B cell (primary cell): ENCODE measurements at regions not wholly inside any gene's neighbourhood (a gene's known extent, or its start where the extent isn't known, plus 50 kb on each side); places are given as distances from the start of the nearest gene placed in this dataset.

ENCODE experiments used
- ATAC-seq: fragments of 200-7000 bp; cut with Tn5 transposase; one replicate; pipeline ENCODE4 v1.10.0; 2021; ENCODE audit warnings: low read depth, mild to moderate bottlenecking, moderate number of reproducible peaks, moderate library complexity
- CTCF ChIA-PET: fragments of 350-600 bp; sonication (Branson Sonifier 250); formaldehyde crosslinking; loops from one replicate; lab custom pipeline; 2021; ENCODE audit warnings: antibody characterized with exemption, inconsistent platforms; lab: Charles Lee
- POLR2A ChIA-PET: fragments of 350-600 bp; sonication (Branson Sonifier 250); formaldehyde crosslinking; loops from one replicate; lab custom pipeline; 2021; ENCODE audit warnings: antibody characterized with exemption; lab: Charles Lee
- DNase-seq: peaks from one replicate; pipeline ENCODE4 v3.0.0; 2013
- H2AFZ ChIP-seq: 2 replicates; pipeline ENCODE4 v1.6.1; 2012; ENCODE audit warnings: mild to moderate bottlenecking, low read depth, low read length; ENCODE audit not compliant: insufficient read depth, poor library complexity, severe bottlenecking
- H3K27ac ChIP-seq, 2 donors: 1 replicate in 1 of 2; 2 replicates in 1 of 2; pipeline ENCODE4 v1.5.1; 2012 to 2013; ENCODE audit warnings: low read length in 2 of 2, mild to moderate bottlenecking in 2 of 2, moderate library complexity in 1 of 2
- H3K27me3 ChIP-seq, 4 experiments: fragments of 200-600 bp in 1 of 4; sonication (generic) in 1 of 4; replicated peaks in 1 of 4; 1 replicate in 2 of 4; 2 replicates in 2 of 4; pipeline versions ENCODE4 v1.6.1 to v1.7.0; 2013 to 2016; ENCODE audit warnings: low read length in 3 of 4, mild to moderate bottlenecking in 2 of 4, mixed read lengths in 1 of 4, moderate library complexity in 1 of 4; ENCODE audit not compliant: insufficient read depth in 4 of 4, control insufficient read depth in 3 of 4; ENCODE audit errors: control extremely low read depth in 1 of 4
- H3K36me3 ChIP-seq, 2 experiments: replicated peaks in 1 of 2; 1 replicate in 1 of 2; 2 replicates in 1 of 2; pipeline versions ENCODE4 v1.6.1 to v1.7.1; 2013; ENCODE audit warnings: low read length in 1 of 2; ENCODE audit not compliant: insufficient read depth in 2 of 2, control insufficient read depth in 1 of 2; ENCODE audit errors: control extremely low read depth in 1 of 2, extremely low read depth in 1 of 2
- H3K4me1 ChIP-seq, 2 donors: fragments of 200-600 bp in 1 of 2; sonication (generic) in 1 of 2; 1 replicate in 1 of 2; 2 replicates in 1 of 2; pipeline versions ENCODE4 v1.5.1 to v1.6.1; 2013 to 2017; ENCODE audit warnings: low read length in 2 of 2; ENCODE audit not compliant: control insufficient read depth in 2 of 2, insufficient read depth in 2 of 2
- H3K4me2 ChIP-seq: replicated peaks from 2 replicates; pipeline ENCODE3; 2012; ENCODE audit warnings: mild to moderate bottlenecking, low read depth, low read length; ENCODE audit not compliant: poor library complexity, severe bottlenecking
- H3K4me3 ChIP-seq, 5 experiments: fragments of 200-600 bp in 1 of 5; sonication (generic) in 1 of 5; 1 replicate in 3 of 5; 2 replicates in 2 of 5; pipeline versions ENCODE4 v1.5.1 to v1.7.0; 2011 to 2016; ENCODE audit warnings: low read length in 4 of 5, mild to moderate bottlenecking in 4 of 5, low read depth in 2 of 5, control low read depth in 1 of 5, moderate library complexity in 1 of 5; ENCODE audit not compliant: insufficient read depth in 1 of 5; ENCODE audit errors: control extremely low read depth in 1 of 5, extremely low read depth in 1 of 5
- H3K79me2 ChIP-seq: fragments of 200-600 bp; sonication (generic); one replicate; pipeline ENCODE4 v1.6.0; 2016; ENCODE audit warnings: low read length; ENCODE audit not compliant: control insufficient read depth, insufficient read depth
- H3K9ac ChIP-seq: fragments of 200-600 bp; sonication (generic); 2 replicates; pipeline ENCODE4 v1.6.1; 2017; ENCODE audit warnings: mild to moderate bottlenecking, low read length, moderate library complexity
- H3K9me3 ChIP-seq, 3 donors: one replicate each; pipeline versions ENCODE4 v1.6.1 to v1.7.1; 2013; ENCODE audit warnings: low read length in 2 of 3; ENCODE audit not compliant: control insufficient read depth in 2 of 3, insufficient read depth in 1 of 3; ENCODE audit errors: control extremely low read depth in 1 of 3
- H4K20me1 ChIP-seq: 2 replicates; pipeline ENCODE4 v1.6.0; 2012; ENCODE audit warnings: mild to moderate bottlenecking, low read length; ENCODE audit not compliant: insufficient read depth, control insufficient read depth, poor library complexity, severe bottlenecking
- H3K27ac Mint-ChIP-seq: one replicate; pipeline ENCODE4 v1.8.0; 2021; ENCODE audit warnings: mixed read lengths
- H3K27me3 Mint-ChIP-seq: one replicate; pipeline ENCODE4 v1.8.0; 2021; ENCODE audit warnings: mixed read lengths
- H3K4me1 Mint-ChIP-seq: one replicate; pipeline ENCODE4 v1.8.0; 2021; ENCODE audit warnings: mixed read lengths
- H3K4me3 Mint-ChIP-seq: one replicate; pipeline ENCODE4 v1.8.0; 2021; ENCODE audit warnings: mixed read lengths
- H3K9me3 Mint-ChIP-seq: one replicate; pipeline ENCODE4 v1.8.0; 2022; ENCODE audit warnings: mixed read lengths; ENCODE audit not compliant: insufficient read depth
- EZH2 ChIP-seq: IDR thresholded peaks from 2 replicates; pipeline ENCODE4 v1.6.1; 2012; ENCODE audit warnings: borderline replicate concordance, low read depth, mild to moderate bottlenecking, moderate library complexity, low read length; ENCODE audit not compliant: insufficient read depth, poor library complexity, severe bottlenecking
- WGBS: methylation state at CpG from one replicate; pipeline ENCODE4 v1.1.5; 2013; ENCODE audit warnings: missing lambda C conversion rate; ENCODE audit not compliant: insufficient coverage; 5-methylcytosine and 5-hydroxymethylcytosine counted together
- intact Hi-C: fragments of 100-400 bp; cut with micrococcal nuclease; formaldehyde crosslinking; loops from one replicate; pipeline ENCODE4 v1.10.0; 2022
- TF ChIP-seq, protein P1 (sequence below): fragments of 200-600 bp; IDR thresholded peaks from one replicate; pipeline ENCODE4 v1.8.0; 2022; ENCODE audit warnings: antibody characterized with exemption, mild to moderate bottlenecking

DNA sequence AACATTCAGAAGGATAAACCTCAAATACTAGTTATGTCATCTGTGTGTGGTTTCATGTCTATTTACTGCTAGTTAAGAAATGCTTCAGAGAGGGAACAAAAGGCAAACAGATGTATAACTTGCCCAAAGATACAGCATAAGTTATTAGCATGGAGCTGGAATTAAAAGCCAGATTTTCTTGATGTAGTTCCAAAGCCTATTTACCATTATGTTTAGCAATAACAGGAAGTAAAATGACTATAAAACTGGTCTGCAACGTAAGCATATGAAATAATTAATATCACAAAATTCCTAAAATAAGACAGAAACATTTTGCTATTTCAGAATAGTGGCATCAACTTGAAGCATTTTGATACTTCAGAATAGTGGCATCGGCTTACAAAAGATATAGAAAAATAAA lies 1232.8 kb downstream of the NCAM2 start:
- ATAC-seq (no peak), DNase-seq (no peak)
- Histone ChIP-seq H3K79me2 (no peaks in the 10 kb centered on the region), H2AFZ (no peak overlapping the region), H3K9me3 (peaks cover 0 to 2% (median 1%) of the 10 kb centered on the region in 3 donors), H3K9ac (no peak overlapping the region), H4K20me1 (no peaks in the 10 kb centered on the region), H3K27me3 (no peaks in the 10 kb centered on the region), H3K4me1 (no peaks in the 10 kb centered on the region), H3K27ac (no peak overlapping the region), H3K4me3 (no peak overlapping the region), H3K4me2 (no peak overlapping the region), H3K36me3 (no peaks in the 10 kb centered on the region)
- Mint-ChIP-seq H3K27ac (no peak overlapping the region), H3K9me3 (no peaks in the 10 kb centered on the region), H3K4me1 (no peaks in the 10 kb centered on the region), H3K27me3 (no peaks in the 10 kb centered on the region), H3K4me3 (no peak overlapping the region)
- CTCF ChIA-PET: no interaction called here
- no peak for TF ChIP-seq EZH2
- TF ChIP-seq, protein P1, sequence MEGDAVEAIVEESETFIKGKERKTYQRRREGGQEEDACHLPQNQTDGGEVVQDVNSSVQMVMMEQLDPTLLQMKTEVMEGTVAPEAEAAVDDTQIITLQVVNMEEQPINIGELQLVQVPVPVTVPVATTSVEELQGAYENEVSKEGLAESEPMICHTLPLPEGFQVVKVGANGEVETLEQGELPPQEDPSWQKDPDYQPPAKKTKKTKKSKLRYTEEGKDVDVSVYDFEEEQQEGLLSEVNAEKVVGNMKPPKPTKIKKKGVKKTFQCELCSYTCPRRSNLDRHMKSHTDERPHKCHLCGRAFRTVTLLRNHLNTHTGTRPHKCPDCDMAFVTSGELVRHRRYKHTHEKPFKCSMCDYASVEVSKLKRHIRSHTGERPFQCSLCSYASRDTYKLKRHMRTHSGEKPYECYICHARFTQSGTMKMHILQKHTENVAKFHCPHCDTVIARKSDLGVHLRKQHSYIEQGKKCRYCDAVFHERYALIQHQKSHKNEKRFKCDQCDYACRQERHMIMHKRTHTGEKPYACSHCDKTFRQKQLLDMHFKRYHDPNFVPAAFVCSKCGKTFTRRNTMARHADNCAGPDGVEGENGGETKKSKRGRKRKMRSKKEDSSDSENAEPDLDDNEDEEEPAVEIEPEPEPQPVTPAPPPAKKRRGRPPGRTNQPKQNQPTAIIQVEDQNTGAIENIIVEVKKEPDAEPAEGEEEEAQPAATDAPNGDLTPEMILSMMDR: no peak
- intact Hi-C loops: no loop called here
- WGBS: no CpG with 5 or more reads among the region's 2 CpGs
- POLR2A ChIA-PET: no interaction called here

DNA sequence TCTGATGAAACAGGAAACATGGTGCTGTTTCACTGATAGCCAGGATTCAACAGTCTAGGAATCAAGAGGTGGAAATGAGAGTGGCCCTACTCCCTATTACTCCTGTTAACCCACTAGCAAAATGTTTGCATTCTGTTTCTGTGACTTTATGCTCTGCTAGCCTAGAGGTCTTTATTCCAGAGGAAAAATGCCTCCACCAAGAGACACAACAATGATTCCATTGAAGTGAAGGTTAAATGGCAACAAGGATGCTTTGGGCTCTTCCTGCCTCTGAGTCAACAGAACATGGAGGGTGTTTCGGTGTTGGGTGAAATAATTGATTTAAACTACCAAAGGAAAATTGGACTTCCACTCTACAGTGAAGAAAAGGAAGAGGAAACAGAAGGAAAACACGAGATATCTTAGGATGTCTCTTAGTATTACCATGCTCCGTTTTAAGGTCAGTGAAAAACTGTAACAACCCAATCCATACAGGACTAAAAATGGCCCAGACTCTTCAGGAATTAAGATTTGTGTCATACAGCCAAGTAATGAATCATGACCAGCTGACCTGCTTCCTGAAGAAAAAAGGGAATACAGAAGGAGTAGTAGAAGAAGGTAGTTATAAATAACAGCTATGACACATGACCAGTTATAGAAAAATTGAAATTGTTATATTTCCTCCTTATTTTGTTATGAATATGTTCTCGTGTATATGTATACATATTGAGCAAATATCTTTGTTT lies 1237.8 kb downstream of the NCAM2 start:
- H3K27me3 ChIP-seq: no peaks in the 10 kb centered on the region
- H3K27ac ChIP-seq: no peak overlapping the region
- no peak overlapping the region for H2AFZ ChIP-seq
- ATAC-seq: no peak
- DNase-seq: no peak
- Mint-ChIP-seq H3K27ac (no peak overlapping the region), H3K27me3 (no peaks in the 10 kb centered on the region), H3K4me1 (no peaks in the 10 kb centered on the region), H3K4me3 (no peak overlapping the region), H3K9me3 (peaks cover 2% of the 10 kb centered on the region)
- ChIA-PET POLR2A (no interaction called here), CTCF (no interaction called here)
- no peaks in the 10 kb centered on the region for H4K20me1 ChIP-seq
- H3K4me1 ChIP-seq: no peaks in the 10 kb centered on the region
- H3K36me3 ChIP-seq: no peaks in the 10 kb centered on the region
- H3K4me2 ChIP-seq: no peak overlapping the region
- WGBS: no CpG with 5 or more reads among the region's 4 CpGs
- no peak overlapping the region for H3K9ac ChIP-seq
- no peaks in the 10 kb centered on the region for H3K79me2 ChIP-seq
- H3K4me3 ChIP-seq: no peak overlapping the region
- H3K9me3 ChIP-seq: peaks cover 2 to 8% (median 2%) of the 10 kb centered on the region in 3 donors
- intact Hi-C loops: no loop called here
- TF ChIP-seq EZH2: no peak
- TF ChIP-seq, protein P1: no peak
